Hematopoietic multipotent progenitor cell (in vitro differentiated cells): ENCODE measurements at regions not wholly inside any gene's neighbourhood (a gene's known extent, or its start where the extent isn't known, plus 50 kb on each side); places are given as distances from the start of the nearest gene placed in this dataset.
"Not testable (repeated sequence)": the region's sequence is repeated elsewhere in the genome, so short reads cannot be mapped to it uniquely, and the experiment has no call there.

Experiments used
- DNase-seq, 3 donors: peaks; one replicate each; pipeline ENCODE4 v3.0.0-alpha.2; 2011 to 2015; ENCODE audit warnings: low read depth in 2 of 3, low spot score in 2 of 3

DNA sequence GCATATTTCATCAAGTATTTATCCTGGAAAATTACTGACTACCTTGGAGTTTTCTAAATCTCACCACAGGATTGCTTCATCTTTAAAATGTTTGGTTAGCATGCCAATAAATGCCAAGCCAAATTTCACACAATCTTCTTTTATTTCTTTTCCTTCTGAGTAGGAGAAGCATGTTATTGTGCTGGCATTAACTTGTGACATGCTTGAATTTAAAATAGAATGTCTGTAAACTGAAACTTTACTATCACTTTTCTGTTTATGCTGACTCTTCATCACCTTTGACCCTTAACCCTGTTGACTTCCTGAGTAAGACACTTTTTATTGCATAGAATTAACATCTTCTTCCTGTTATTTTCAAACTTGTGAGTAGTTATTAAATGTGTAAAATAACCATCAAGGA lies 56.2 kb upstream of the LRRTM4 start:
- DNase-seq = no peak

DNA sequence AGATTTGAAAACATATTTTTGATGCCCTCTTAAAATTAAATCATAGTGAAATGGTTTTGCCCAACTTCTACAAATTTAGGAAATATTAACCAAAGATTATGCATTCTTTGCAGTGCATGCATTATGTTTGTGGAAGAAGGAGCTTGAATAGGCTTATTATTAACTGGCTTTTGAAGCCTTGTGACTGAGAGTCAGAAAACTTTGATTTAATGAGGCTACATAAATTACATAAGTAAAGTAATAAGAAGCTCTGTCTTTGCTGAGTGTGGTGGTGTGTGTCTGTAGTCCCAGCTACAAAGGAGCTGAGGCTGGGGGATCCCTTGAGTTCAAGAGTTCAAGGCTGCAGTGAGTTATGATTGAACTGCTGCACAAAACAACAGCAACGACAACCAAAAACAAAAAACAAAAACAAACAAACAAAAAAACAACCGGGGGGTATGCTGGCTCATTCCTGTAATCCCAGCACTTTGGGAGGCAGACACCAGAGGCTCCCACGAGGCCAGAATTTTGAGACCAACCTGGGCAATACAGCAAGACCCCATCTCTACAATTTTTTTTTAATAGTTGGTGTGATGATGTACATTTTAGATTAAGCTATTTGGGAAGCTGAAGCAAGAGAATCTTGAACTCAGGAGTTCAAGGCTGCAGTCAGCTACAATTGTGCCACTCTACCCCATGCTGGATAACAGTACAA lies 57.0 kb upstream of the LRRTM4 start:
- no peak for DNase-seq

DNA sequence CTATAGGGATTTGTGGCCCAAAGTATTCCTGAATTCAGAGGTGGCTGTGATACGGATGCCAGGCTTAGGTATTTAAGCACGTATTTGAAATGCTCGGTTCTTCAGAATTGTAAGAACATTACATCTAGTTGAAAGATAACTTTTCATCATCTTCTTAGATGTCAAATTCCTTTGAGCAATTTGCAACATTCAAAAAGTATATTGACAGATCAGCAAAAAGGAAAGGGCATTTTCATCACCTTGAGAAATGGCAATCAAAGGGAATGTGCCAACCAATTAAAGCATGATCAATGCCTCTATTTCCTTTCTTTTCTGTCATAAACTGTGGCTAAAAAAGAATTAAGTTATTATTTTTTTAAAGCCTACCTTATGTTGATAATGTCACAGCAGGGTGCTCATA lies 66.3 kb upstream of the LRRTM4 start:
- no peak for DNase-seq

DNA sequence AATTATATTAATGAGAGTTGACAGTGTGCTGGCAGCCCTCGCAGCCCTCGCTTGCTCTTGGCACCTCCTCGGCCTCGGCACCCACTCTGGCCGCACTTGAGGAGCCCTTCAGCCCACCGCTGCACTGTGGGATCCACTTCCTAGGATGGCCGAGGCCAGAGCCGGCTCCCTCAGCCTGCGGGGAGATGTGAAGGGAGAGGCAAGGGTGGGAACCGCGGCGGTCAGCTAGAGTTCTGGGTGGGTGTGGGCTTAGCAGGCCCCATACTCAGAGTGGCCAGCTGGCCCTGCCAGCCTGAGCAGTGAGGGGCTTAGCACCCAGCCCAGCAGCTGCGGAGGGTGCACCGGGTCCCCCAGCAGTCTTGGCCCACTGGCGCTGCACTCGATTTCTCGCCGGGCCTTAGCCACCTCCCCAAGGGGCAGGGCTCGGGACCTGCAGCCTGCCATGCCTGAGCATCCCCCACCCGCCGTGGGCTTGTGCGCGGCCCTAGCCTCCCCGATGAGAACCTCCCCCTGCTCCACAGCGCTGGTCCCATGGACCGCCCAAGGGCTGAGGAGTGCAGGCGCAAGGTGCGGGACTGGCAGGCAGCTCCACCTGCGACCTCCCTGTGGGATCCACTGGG lies 68.2 kb upstream of the LRRTM4 start:
- no peak for DNase-seq

DNA sequence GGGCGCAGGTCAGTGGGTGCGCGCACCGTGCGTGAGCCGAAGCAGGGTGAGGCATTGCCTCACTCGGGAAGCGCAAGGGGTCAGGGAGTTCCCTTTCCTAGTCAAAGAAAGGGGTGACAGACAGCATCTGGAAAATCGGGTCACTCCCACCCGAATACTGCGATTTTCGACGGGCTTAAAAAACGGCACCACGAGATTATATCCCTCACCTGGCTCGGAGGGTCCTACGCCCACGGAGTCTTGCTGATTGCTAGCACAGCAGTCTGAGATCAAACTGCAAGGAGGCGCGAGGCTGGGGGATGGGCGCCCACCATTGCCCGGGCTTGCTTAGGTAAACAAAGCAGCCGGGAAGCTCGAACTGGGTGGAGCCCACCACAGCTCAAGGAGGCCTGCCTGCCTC lies 70.8 kb upstream of the LRRTM4 start:
- DNase-seq = not testable (repeated sequence)

DNA sequence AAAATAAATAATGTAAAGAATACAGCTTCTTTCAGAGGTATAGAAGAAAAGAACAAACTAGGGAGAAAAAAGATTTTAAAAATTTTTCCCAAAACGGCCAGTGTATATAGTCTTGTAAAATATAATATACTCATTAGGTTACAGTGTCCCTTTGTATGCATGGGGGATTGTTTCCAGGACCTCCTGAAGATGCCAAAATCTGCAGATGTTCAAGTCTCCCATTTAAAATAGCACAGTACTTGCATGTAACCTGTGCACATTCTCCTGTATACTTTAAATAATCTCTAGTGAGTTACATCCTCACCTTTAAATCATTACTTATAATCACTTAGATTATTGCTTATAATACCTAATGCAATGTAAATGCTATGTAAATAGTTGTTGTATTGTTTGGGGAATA lies 80.6 kb upstream of the LRRTM4 start:
- no peak for DNase-seq

DNA sequence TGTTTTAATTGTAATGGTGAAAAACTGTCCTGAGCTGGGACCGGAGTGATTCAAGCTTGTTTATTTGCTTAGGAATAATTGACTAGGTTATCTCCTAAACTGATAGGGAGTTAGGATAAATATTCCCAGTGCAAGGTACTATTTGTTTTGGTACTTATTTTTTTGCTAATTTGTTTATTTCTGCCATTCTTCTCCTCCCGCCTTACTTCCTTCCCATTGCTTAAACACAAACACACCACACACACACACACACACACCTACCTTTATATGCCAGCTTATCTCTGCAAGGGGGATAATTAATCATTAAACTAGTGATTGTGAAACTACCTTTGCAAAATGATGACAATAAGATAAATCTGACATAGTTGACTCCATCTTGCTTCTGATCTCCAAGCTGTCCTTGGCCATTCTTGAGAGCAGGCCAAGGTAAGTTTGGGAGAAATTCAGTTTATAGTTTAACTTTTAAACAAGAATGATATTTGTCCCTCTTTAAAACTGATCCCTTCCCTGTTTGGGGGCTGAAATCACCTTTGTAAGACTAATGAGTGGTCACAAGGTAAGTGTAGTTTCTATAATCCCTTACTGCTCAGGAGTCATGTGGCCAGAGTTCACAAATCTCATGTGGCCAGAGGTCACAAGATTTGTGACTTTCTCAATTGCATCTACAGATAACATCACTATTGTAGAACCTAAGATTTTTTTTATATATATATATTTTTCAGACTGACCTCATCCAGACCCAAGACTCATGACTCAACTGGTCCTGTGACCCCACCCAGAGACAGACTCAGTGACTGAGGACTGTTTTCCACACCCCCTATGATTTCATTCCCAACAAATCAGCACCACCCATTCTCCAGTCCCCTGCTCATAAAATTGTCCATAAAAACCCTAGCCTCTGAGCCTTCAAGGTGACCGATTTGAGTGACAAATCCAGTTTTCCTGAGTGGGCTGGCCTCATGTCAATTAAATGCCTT lies 83.1 kb upstream of the LRRTM4 start:
- DNase-seq = no peak

DNA sequence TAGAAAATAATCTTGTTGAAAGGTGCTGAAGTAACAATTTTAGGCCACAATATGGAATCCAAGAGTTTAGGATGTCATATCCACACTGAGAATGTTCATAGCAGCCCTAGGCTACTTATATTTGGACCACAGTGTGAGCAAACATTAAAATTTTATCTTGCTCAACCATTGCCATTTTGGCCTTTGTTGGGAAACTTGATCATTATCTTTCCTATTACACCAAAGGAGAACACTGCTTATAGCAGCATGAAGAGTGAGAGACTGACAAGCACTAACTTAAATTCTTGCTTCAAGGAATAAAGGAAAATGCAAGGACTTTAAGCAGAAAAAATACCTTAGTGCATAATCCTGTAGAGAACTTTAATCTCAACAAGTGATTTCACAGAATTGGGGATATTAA lies 86.3 kb upstream of the LRRTM4 start:
- no peak for DNase-seq

DNA sequence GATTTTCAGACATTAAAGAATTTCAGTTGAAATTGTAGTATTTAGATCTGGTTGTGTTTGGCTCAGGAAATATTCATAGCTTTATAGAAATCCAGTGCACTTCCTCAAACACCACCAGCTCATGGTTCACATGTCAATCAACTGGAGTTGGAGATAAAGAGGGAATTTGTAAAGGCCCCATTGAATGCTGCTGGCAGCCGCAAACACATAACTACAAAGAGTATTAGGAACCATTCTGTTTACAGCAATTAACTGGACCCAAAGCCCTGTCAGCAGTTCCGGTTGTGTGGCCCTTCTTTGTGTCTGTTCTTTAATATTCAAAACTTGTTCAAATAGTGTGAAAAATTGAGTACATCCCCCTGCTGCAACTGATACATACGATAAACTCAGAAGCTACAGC lies 107.4 kb upstream of the LRRTM4 start:
- DNase-seq = no peak

DNA sequence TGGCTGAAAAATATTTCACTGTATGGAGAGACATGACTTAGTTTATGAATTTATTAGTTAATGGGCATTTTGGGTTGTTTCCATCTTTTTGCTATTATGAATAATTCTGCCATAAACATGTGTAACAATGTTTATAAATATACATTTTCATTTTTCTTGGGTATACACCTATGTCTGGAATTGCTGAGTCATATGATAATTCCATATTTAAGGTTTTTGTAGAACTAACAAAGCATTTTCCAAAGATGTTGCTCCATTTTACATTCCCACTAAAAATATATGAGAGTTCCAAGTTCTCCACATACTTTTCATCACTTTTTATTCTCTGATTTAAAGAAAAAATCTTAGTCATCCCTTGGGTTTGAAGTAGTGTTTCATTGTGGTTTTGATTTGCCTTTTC lies 108.8 kb upstream of the LRRTM4 start:
- no peak for DNase-seq

DNA sequence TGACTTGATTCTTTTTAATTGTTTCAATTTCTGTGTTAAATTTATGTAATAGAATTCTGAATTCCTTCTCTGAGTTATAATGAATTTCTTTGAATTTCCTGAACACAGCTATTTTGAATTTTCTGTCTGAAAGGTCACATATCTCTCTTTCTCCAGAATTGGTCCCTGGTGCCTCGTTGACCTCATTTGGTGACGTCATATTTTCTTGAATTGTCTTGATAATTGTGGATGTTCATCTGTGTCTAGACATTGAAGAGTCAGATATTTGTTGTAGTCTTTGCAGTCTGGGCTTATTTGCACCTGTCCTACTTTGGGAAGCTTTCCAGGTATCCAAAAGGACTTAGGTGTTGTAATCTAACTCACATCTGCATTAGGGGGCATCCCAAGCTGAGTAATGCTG lies 111.4 kb upstream of the LRRTM4 start:
- DNase-seq = no peak

DNA sequence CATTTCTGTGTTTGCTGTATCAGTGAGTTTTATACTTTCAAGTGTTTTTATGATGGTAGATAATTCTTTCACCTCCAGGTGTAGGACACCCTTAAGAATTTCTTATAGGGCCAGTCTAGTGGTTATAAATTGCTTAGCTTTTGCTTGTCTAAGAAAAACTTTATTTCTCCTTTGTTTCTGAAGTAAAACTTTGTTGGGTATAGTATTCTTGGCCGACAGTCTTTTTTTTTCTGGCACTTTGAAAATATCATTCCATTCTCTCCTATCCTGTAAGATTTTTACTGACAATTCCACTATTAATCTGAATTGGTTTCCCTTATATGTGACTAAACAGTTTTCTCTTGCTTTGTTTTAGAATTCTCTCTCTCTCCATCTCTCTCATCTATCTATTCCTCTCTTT lies 118.7 kb upstream of the LRRTM4 start:
- no peak for DNase-seq

DNA sequence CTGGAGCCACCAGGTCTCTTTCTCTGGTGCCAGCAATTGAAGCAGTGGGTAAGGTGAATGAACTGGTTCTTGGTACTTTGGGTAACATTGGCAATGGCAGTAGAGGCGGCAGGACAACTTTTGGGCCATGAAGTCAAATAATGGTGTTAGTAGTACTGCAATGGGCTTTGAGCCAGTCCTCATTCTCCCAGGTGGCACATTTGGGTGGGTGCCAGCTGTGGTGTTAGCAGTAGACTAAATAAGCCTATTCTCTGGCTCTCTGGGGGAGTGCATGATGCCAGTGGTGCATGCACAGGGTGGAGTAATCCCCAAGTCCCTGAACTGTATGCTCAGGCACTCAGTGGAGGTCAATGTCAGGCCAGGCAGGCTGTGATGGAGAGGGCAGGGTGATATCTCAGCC lies 120.2 kb upstream of the LRRTM4 start:
- no peak for DNase-seq

DNA sequence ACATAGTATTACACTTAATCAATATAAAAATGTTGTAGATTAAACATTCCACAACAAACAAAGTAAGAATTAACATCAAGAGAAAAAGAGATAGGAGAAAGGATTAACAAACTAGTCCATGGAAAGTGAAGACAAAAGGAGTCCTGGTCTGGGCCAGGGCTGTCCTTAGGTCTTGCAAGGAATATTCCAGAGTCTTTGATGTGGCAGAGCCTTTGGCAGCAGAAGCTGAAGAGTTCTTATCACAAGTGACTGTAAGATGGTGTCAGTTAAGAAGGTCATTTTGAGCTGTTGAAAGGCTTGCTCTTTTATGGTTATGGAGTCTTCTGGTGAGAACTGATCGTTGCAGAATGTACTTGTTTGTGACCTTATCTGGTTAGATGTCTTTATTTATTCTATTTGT lies 127.7 kb upstream of the LRRTM4 start:
- no peak for DNase-seq

DNA sequence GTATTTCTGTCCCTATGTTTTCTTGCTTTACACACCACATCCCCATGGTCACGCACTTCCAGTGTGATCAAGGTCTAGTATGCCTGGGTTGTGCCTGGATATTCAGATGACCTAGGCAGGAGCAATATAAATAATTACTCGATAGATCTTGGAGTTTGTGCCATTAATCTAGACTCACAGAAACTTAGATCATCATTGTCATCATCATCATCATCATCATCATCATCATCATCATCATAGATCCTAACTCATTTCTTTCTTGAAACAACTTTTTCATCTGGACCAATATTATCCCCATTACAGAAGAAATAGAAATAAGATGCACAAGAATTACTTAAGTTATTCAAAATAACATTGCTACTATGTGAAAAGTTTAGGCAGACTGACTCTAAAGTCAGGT lies 130.3 kb upstream of the LRRTM4 start:
- no peak for DNase-seq

DNA sequence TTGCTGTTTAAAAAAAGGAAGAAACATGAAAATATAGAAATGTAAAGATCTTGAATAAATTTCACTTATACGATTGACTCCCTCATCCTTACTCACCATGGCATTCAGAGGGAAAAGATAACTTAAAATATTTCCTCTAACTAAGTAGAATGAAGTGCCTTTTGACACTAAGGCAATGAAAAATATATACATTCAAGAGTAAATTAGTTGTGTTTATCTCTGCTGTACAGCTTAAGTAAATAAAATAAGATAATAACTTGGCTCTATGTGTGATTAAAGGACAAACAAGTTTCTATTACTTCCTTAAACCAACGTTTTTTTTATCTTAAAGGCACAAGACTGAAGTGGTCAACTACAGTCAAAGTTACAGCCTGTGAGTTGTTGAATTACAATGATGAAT lies 142.3 kb upstream of the LRRTM4 start:
- DNase-seq = no peak

DNA sequence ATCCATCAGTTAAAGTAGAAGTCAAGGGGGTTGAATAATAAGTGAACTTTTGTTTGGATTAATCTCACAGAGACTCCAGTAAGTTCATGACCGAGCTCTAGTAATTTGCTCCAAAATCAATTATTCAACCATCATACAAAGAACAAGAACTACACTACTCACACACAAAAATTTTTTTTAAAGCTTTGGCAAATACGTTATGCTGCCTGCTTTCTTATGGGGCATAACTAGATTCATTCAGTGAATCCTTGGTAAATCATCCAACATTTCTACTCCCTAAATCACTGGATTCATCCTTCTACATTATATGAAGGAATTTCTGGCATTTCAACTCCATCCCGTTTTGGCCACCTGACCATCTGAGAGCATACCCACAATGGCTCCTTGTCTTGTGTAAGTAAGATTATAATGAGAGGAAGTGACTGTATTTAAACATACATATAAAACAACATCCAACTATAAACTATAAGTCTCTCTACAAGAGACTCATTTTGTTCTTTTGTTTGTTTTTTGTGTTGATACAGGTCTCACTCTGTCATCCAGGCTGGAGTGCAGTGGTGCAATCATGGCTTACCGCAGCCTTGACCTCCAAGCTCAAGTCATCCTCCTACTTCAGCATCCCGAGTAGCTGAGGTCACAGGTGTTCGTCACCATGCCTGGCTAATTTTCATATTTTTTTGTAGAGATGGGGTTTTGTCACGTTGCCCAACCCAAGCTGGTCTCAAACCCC lies 144.2 kb upstream of the LRRTM4 start:
- no peak for DNase-seq

DNA sequence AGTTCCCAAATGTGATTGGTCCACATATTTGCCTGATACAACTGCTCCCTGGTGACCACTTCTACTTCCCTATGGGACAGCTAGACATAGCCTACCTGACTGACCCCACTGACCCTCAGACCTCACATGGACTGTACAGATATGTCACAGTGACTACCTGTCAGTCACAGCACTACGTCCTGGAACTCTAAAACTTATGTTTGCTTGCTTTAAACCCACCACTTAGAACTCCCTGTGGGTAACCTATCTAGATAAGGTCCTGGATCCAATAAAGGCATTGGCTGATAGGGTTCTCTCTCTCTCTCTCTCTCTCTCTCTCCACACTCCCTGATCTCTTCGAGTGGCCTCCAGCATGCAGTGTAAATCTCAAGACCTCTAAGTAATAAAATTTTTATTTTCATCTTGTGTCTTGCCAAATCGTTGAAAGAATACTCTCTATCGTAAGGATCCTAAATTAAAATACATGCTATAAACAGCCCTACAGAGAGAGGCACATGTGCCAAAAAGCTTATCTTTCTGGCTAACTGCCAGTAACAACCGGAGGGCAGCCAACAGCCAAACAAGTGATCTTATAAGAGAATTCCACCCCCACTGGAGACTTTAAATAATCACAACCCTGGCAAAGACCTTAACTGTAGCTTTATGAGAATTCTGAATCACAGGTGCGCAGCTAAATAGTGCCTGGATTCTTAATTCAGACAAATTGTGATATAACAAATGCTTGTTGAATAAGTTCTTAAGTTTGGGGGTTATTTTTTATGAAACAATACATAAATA lies 162.6 kb upstream of the LRRTM4 start:
- not testable (repeated sequence) for DNase-seq

DNA sequence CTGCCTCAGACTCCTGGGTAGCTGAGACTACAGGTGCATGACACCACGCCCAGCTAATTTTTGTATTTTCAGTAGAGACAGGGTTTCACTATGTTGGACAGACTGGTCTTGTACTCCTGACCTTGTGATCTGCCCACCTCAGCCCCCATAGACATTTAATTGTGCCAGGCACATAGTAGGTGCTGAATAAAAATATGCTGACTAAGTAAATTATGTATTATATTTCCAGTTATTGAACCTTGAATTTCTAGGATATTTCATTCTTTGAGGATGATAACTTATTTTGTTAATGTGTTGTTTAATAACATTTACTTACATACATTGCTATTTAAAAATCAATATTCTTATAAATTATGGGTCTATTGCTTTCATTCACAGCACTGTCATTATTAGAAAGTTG lies 190.4 kb upstream of the LRRTM4 start:
- DNase-seq = no peak

DNA sequence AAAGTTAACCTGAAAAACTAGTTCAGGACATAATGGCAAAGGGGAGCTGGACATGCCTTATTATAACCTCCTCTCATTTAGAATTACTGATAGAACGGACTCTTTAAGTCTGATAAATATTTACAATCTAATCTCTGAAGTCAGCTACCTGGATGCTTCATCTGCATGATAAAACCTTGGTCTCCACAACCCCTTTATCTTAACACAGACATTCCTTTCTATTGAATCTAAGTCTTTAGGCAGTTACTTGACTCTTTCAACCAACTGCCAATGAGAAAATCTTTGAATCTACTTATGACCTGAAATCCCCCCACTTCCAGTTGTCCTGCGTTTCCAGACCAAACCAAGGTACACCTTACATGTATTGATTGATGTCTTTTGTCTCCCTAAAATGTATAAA lies 191.2 kb upstream of the LRRTM4 start:
- no peak for DNase-seq
